Panc1 (cell line): ENCODE measurements at regions not wholly inside any gene's neighbourhood (a gene's known extent, or its start where the extent isn't known, plus 50 kb on each side); places are given as distances from the start of the nearest gene placed in this dataset.

Source experiments
- ATAC-seq: fragments of 200-7000 bp; cut with Tn5 transposase; 2 replicates; pipeline ENCODE4 v1.9.1; 2020; ENCODE audit warnings: mild to moderate bottlenecking, moderate library complexity
- BruUV-seq: library from RNA; stranded (reverse); fragments of 400-500 nt; replicated peaks from 2 replicates; lab custom pipeline; 2021; lab: Mats Ljungman, UMichigan
- CTCF ChIA-PET: fragments of 300-600 bp; sonication (Branson Sonifier 250); formaldehyde crosslinking; loops from one replicate; lab custom pipeline; 2022; ENCODE audit warnings: antibody characterized with exemption; lab: Charles Lee
- POLR2A ChIA-PET: fragments of 300-600 bp; sonication (Branson Sonifier 250); formaldehyde crosslinking; loops from one replicate; lab custom pipeline; 2022; ENCODE audit warnings: antibody characterized with exemption; lab: Charles Lee
- DNase-seq: peaks from one replicate; pipeline ENCODE4 v3.0.0-alpha.2; 2010; ENCODE audit warnings: low read depth, low spot score
- H3K27ac ChIP-seq: 2 replicates; pipeline ENCODE4 v1.5.1; 2011; ENCODE audit warnings: mild to moderate bottlenecking, low read length, inconsistent platforms
- H3K27me3 ChIP-seq: fragments of 200-500 bp; sonication (Bioruptor generic); 2 replicates; pipeline ENCODE4 v1.6.0; 2014; ENCODE audit warnings: low read length, inconsistent platforms; ENCODE audit not compliant: control insufficient read depth, insufficient read depth
- H3K36me3 ChIP-seq: fragments of 200-500 bp; sonication (Bioruptor generic); 2 replicates; pipeline ENCODE4 v1.5.1; 2014; ENCODE audit warnings: inconsistent platforms, mild to moderate bottlenecking, low read length, moderate library complexity; ENCODE audit not compliant: control insufficient read depth, insufficient read depth
- H3K4me1 ChIP-seq: 2 replicates; pipeline ENCODE4 v1.5.1; 2011; ENCODE audit warnings: inconsistent platforms, mild to moderate bottlenecking, low read length, moderate library complexity; ENCODE audit not compliant: control insufficient read depth, insufficient read depth
- H3K4me3 ChIP-seq, 2 experiments: 2 replicates each; pipeline ENCODE4 v1.5.1; 2011 to 2012; ENCODE audit warnings: low read depth in 2 of 2, low read length in 2 of 2, mild to moderate bottlenecking in 2 of 2, inconsistent platforms in 1 of 2, moderate library complexity in 1 of 2
- H3K9me3 ChIP-seq: fragments of 200-500 bp; sonication (Bioruptor generic); 2 replicates; pipeline ENCODE4 v1.5.1; 2014; ENCODE audit warnings: low read depth, mild to moderate bottlenecking, inconsistent platforms, low read length, moderate library complexity; ENCODE audit not compliant: control insufficient read depth, insufficient read depth
- POLR2AphosphoS5 ChIP-seq: IDR thresholded peaks from 2 replicates; pipeline ENCODE4 v1.6.1; 2012; ENCODE audit warnings: mild to moderate bottlenecking, low read depth, low read length, moderate library complexity
- SIN3A ChIP-seq: IDR thresholded peaks from 2 replicates; pipeline ENCODE4 v1.6.1; 2012; ENCODE audit warnings: low read depth, mild to moderate bottlenecking, low read length, moderate library complexity, borderline replicate concordance; ENCODE audit not compliant: insufficient read depth
- TCF7L2 ChIP-seq: IDR thresholded peaks from 2 replicates; pipeline ENCODE4 v1.6.1; 2011; ENCODE audit warnings: mild to moderate bottlenecking, low read depth, low read length, inconsistent platforms
- in situ Hi-C: cut with HindIII; loops from 2 replicates; pipeline ENCODE4 v1.10.0; 2016; ENCODE audit warnings: low sequenced_read_pairs, low pct_unique_long_range_greater_than_20kb
- intact Hi-C: fragments of 100-400 bp; cut with micrococcal nuclease; formaldehyde crosslinking; loops from one replicate; pipeline ENCODE4 v1.10.0; 2022; ENCODE audit not compliant: unreplicated experiment
- TF ChIP-seq, protein P1 (sequence below), 2 experiments: IDR thresholded peaks; 2 replicates each; pipeline ENCODE4 v1.6.1; 2011 to 2012; ENCODE audit warnings: low read depth in 2 of 2, control low read depth in 1 of 2, low read length in 1 of 2, mild to moderate bottlenecking in 1 of 2, moderate library complexity in 1 of 2; ENCODE audit not compliant: insufficient read depth in 1 of 2
- TF ChIP-seq, protein P2 (sequence below): fragments of 450-650 bp; IDR thresholded peaks from 2 replicates; pipeline ENCODE4 v1.5.1; 2017; ENCODE audit warnings: mild to moderate bottlenecking

GRCh38 chr2:196268538-196269338 is 97.4 kb upstream of the STK17B start:
- Histone ChIP-seq H3K9me3 (no peaks in the 10 kb centered on the region), H3K27ac (no peak overlapping the region), H3K27me3 (no peaks in the 10 kb centered on the region), H3K4me3 (no peak overlapping the region), H3K4me1 (no peaks in the 10 kb centered on the region), H3K36me3 (no peaks in the 10 kb centered on the region)
- intact Hi-C loops (no loop called here), in situ Hi-C loops (no loop called here)
- ATAC-seq (no peak), DNase-seq (no peak)
- ChIA-PET POLR2A (no interaction called here), CTCF (no interaction called here)
- BruUV-seq: no TSS peak
- TF ChIP-seq SIN3A (no peak), POLR2AphosphoS5 (no peak), TCF7L2 (no peak)
- TF ChIP-seq, protein P1, sequence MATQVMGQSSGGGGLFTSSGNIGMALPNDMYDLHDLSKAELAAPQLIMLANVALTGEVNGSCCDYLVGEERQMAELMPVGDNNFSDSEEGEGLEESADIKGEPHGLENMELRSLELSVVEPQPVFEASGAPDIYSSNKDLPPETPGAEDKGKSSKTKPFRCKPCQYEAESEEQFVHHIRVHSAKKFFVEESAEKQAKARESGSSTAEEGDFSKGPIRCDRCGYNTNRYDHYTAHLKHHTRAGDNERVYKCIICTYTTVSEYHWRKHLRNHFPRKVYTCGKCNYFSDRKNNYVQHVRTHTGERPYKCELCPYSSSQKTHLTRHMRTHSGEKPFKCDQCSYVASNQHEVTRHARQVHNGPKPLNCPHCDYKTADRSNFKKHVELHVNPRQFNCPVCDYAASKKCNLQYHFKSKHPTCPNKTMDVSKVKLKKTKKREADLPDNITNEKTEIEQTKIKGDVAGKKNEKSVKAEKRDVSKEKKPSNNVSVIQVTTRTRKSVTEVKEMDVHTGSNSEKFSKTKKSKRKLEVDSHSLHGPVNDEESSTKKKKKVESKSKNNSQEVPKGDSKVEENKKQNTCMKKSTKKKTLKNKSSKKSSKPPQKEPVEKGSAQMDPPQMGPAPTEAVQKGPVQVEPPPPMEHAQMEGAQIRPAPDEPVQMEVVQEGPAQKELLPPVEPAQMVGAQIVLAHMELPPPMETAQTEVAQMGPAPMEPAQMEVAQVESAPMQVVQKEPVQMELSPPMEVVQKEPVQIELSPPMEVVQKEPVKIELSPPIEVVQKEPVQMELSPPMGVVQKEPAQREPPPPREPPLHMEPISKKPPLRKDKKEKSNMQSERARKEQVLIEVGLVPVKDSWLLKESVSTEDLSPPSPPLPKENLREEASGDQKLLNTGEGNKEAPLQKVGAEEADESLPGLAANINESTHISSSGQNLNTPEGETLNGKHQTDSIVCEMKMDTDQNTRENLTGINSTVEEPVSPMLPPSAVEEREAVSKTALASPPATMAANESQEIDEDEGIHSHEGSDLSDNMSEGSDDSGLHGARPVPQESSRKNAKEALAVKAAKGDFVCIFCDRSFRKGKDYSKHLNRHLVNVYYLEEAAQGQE (IDR thresholded peaks at IDR 0.05; ENCODE audit: insufficient read depth in 1 of 2, low read depth in 2 of 2, low read length in 1 of 2): no peak
- TF ChIP-seq, protein P2, sequence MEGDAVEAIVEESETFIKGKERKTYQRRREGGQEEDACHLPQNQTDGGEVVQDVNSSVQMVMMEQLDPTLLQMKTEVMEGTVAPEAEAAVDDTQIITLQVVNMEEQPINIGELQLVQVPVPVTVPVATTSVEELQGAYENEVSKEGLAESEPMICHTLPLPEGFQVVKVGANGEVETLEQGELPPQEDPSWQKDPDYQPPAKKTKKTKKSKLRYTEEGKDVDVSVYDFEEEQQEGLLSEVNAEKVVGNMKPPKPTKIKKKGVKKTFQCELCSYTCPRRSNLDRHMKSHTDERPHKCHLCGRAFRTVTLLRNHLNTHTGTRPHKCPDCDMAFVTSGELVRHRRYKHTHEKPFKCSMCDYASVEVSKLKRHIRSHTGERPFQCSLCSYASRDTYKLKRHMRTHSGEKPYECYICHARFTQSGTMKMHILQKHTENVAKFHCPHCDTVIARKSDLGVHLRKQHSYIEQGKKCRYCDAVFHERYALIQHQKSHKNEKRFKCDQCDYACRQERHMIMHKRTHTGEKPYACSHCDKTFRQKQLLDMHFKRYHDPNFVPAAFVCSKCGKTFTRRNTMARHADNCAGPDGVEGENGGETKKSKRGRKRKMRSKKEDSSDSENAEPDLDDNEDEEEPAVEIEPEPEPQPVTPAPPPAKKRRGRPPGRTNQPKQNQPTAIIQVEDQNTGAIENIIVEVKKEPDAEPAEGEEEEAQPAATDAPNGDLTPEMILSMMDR: no peak

- Histone ChIP-seq H3K36me3 (no peaks in the 10 kb centered on the region), H3K27me3 (no peaks in the 10 kb centered on the region), H3K4me3 (no peak overlapping the region), H3K4me1 (peaks cover 6% of the 10 kb centered on the region), H3K9me3 (no peaks in the 10 kb centered on the region), H3K27ac (no peak overlapping the region)
- DNase-seq: no peak
- in situ Hi-C loops (no loop called here), intact Hi-C loops (no loop called here)
- no peak for ATAC-seq
- CTCF ChIA-PET: no interaction called here
- POLR2A ChIA-PET: no interaction called here
- no peak for TF ChIP-seq POLR2AphosphoS5
- no peak for TF ChIP-seq TCF7L2
- TF ChIP-seq, protein P1 (IDR thresholded peaks at IDR 0.05; ENCODE audit: insufficient read depth in 1 of 2, low read depth in 2 of 2, low read length in 1 of 2): no peak
- TF ChIP-seq, protein P2: no peak
- BruUV-seq: no TSS peak
These were observed 100.4 kb upstream of the STK17B start for GRCh38 chr2:196271795-196272194.
